NB4 (cell line): ENCODE measurements at regions not wholly inside any gene's neighbourhood (a gene's known extent, or its start where the extent isn't known, plus 50 kb on each side); places are given as distances from the start of the nearest gene placed in this dataset.

Experiments
- DNase-seq: peaks from one replicate; pipeline ENCODE4 v3.0.0; 2010; ENCODE audit warnings: low read depth
- H3K4me3 ChIP-seq: one replicate; pipeline ENCODE4 v1.5.1; 2011; ENCODE audit warnings: mild to moderate bottlenecking, low read depth, low read length, moderate library complexity
- CTCF ChIP-seq: IDR thresholded peaks from one replicate; pipeline ENCODE4 v1.5.1; 2012; ENCODE audit warnings: low read depth, low read length
- MAX ChIP-seq: IDR thresholded peaks from 2 replicates; pipeline ENCODE4 v1.6.1; 2011; ENCODE audit warnings: low read depth, low read length
- MYC ChIP-seq: IDR thresholded peaks from 2 replicates; pipeline ENCODE4 v1.6.1; 2011; ENCODE audit warnings: low read depth, low read length
- POLR2A ChIP-seq: IDR thresholded peaks from 2 replicates; pipeline ENCODE4 v1.6.1; 2011; ENCODE audit warnings: mild to moderate bottlenecking; ENCODE audit not compliant: insufficient read length; ENCODE audit errors: extremely low read depth

- DNase-seq = no peak
- TF ChIP-seq POLR2A = no peak
- TF ChIP-seq MAX = no peak
- TF ChIP-seq CTCF = no peak
- TF ChIP-seq MYC = no peak
- no peak overlapping the region for H3K4me3 ChIP-seq
Measured at GRCh38 chr4:77493829-77494551, 111.6 kb upstream of the CXCL13 start.

- no peak for DNase-seq
- no peak overlapping the region for H3K4me3 ChIP-seq
- TF ChIP-seq MAX (no peak), POLR2A (no peak), CTCF (no peak), MYC (no peak)
Measured at GRCh38 chr4:77496457-77496856, 109.2 kb upstream of the CXCL13 start.

DNA sequence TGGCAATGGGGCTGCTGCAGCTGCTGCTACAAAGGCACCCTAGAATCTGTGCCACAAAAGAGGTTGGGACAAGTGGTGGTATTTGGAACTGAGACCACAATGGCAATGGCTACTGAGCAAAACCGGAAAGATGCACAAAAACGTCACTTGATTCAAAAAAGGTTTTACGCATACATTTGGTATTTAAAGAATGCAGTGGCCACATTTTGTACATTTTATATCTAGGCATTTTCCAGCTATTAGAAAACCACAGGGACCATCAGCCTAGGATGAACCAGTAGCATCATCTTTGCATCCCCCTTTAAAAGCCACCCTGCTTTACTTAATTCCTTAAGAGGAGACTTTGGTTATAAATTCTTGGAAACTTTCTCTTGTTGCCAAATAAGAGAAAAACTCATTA, 104.8 kb upstream of the CXCL13 start:
- TF ChIP-seq MAX (no peak), POLR2A (no peak), CTCF (no peak), MYC (no peak)
- no peak for DNase-seq
- H3K4me3 ChIP-seq = no peak overlapping the region

- no peak for TF ChIP-seq MAX
- TF ChIP-seq MYC = no peak
- TF ChIP-seq POLR2A = no peak
- TF ChIP-seq CTCF = no peak
Measured at GRCh38 chr4:77501240-77501639, 104.4 kb upstream of the CXCL13 start.

GRCh38 chr4:77501851-77502250, 103.8 kb upstream of the CXCL13 start:
- TF ChIP-seq MYC (no peak), CTCF (no peak), POLR2A (no peak), MAX (no peak)
- DNase-seq = no peak
- no peak overlapping the region for H3K4me3 ChIP-seq

More at GRCh38 chr4:77501240-77501639, 104.4 kb upstream of the CXCL13 start:
- H3K4me3 ChIP-seq = no peak overlapping the region
- no peak for DNase-seq

- TF ChIP-seq MYC (no peak), MAX (no peak), CTCF (no peak), POLR2A (no peak)
- no peak overlapping the region for H3K4me3 ChIP-seq
- no peak for DNase-seq
Measured at GRCh38 chr4:77504407-77504806, 101.2 kb upstream of the CXCL13 start.
